SK-N-SH (cell line): ENCODE measurements at regions not wholly inside any gene's neighbourhood (a gene's known extent, or its start where the extent isn't known, plus 50 kb on each side); places are given as distances from the start of the nearest gene placed in this dataset.

Source experiments
- CTCF ChIA-PET: fragments of 300-600, 350-600 bp; formaldehyde crosslinking; extraction: SDS; loops from one replicate; lab custom pipeline; 2021; lab: Yijun Ruan, JAX
- POLR2A ChIA-PET: fragments of 350-600 bp; sonication (Branson Sonifier 250); formaldehyde crosslinking; extraction: SDS; loops from one replicate; lab custom pipeline; 2020; ENCODE audit warnings: antibody characterized with exemption, inconsistent platforms; lab: Yijun Ruan, JAX
- DNase-seq: peaks from one replicate; pipeline ENCODE4 v3.0.0; 2012
- H2AFZ ChIP-seq: fragments of 200-600 bp; sonication (generic); 2 replicates; pipeline ENCODE4 v1.8.1; 2016; ENCODE audit warnings: antibody characterized with exemption, mild to moderate bottlenecking, low read depth
- H3F3A ChIP-seq: fragments of 200-600 bp; sonication (generic); replicated peaks from 2 replicates; pipeline ENCODE3; 2016; ENCODE audit warnings: antibody characterized with exemption, mild to moderate bottlenecking; ENCODE audit not compliant: insufficient read depth
- H3K27ac ChIP-seq, 2 experiments: fragments of 200-500 bp in 1 of 2; fragments of 200-600 bp in 1 of 2; sonication (Bioruptor generic) in 1 of 2; sonication (generic), shearing (Covaris generic) in 1 of 2; 2 replicates each; pipeline versions ENCODE4 v1.5.1 to v1.6.1; 2014 to 2016; ENCODE audit warnings: low read depth in 2 of 2, inconsistent platforms in 1 of 2, low read length in 1 of 2, mild to moderate bottlenecking in 1 of 2, mixed read lengths in 1 of 2
- H3K27me3 ChIP-seq: fragments of 200-600 bp; sonication (generic), shearing (Covaris generic); 2 replicates; pipeline ENCODE4 v1.6.1; 2016; ENCODE audit warnings: mixed run types; ENCODE audit not compliant: insufficient read depth
- H3K36me3 ChIP-seq, 2 experiments: fragments of 200-500 bp in 1 of 2; fragments of 200-600 bp in 1 of 2; sonication (Bioruptor generic) in 1 of 2; sonication (generic) in 1 of 2; replicated peaks in 1 of 2; 2 replicates each; pipeline versions ENCODE3 to v1.5.1; 2014 to 2016; ENCODE audit warnings: low read length in 1 of 2, mild to moderate bottlenecking in 1 of 2; ENCODE audit not compliant: insufficient read depth in 2 of 2, control insufficient read depth in 1 of 2
- H3K4me1 ChIP-seq, 2 experiments: fragments of 200-500 bp in 1 of 2; fragments of 200-600 bp in 1 of 2; sonication (Bioruptor generic) in 1 of 2; sonication (generic), shearing (Covaris generic) in 1 of 2; 2 replicates each; pipeline versions ENCODE4 v1.5.1 to v1.6.1; 2014 to 2016; ENCODE audit warnings: low read depth in 1 of 2, low read length in 1 of 2, mixed run types in 1 of 2; ENCODE audit not compliant: insufficient read depth in 2 of 2, control insufficient read depth in 1 of 2
- H3K4me2 ChIP-seq: fragments of 200-600 bp; sonication (generic), shearing (Covaris generic); 2 replicates; pipeline ENCODE4 v1.6.1; 2017; ENCODE audit warnings: mixed run types
- H3K4me3 ChIP-seq, 2 experiments: fragments of 200-500 bp in 1 of 2; fragments of 200-600 bp in 1 of 2; sonication (Bioruptor generic) in 1 of 2; sonication (generic), shearing (Covaris generic) in 1 of 2; 2 replicates each; pipeline versions ENCODE4 v1.5.1 to v1.8.1; 2014 to 2016; ENCODE audit warnings: low read depth in 2 of 2, inconsistent platforms in 1 of 2, low read length in 1 of 2, mild to moderate bottlenecking in 1 of 2, mixed read lengths in 1 of 2, moderate library complexity in 1 of 2
- H3K79me2 ChIP-seq: fragments of 200-600 bp; sonication (generic); 2 replicates; pipeline ENCODE4 v1.8.1; 2017; ENCODE audit warnings: mild to moderate bottlenecking; ENCODE audit not compliant: insufficient read depth
- H3K9ac ChIP-seq: fragments of 200-600 bp; sonication (generic); 2 replicates; pipeline ENCODE4 v1.6.1; 2017; ENCODE audit warnings: mixed run types
- H3K9me2 ChIP-seq: fragments of 200-600 bp; sonication (generic); 2 replicates; pipeline ENCODE4 v1.6.1; 2017; ENCODE audit warnings: mixed run types
- H3K9me3 ChIP-seq: fragments of 200-600 bp; sonication (generic); 2 replicates; pipeline ENCODE4 v1.6.1; 2017; ENCODE audit warnings: mixed run types, mild to moderate bottlenecking, moderate library complexity
- H4K20me1 ChIP-seq: fragments of 200-600 bp; sonication (generic); 2 replicates; pipeline ENCODE4 v1.6.1; 2017; ENCODE audit warnings: mild to moderate bottlenecking, mixed run types; ENCODE audit not compliant: insufficient read depth
- CHD2 ChIP-seq: fragments of 150-350 bp; IDR thresholded peaks from 2 replicates; pipeline ENCODE4 v1.6.1; 2018; ENCODE audit warnings: low read length; ENCODE audit not compliant: partially characterized antibody
- EZH2phosphoT487 ChIP-seq: fragments of 200-600 bp; sonication (generic); IDR thresholded peaks from 2 replicates; pipeline ENCODE4 v1.6.1; 2017; ENCODE audit warnings: low read depth, mixed run types, mild to moderate bottlenecking, antibody characterized with exemption, moderate library complexity, borderline replicate concordance
- FOSL2 ChIP-seq: IDR thresholded peaks from 2 replicates; pipeline ENCODE4 v1.4.0; 2012; ENCODE audit warnings: low read depth, mild to moderate bottlenecking, moderate library complexity, borderline replicate concordance
- FOXJ3 ChIP-seq: sonication (generic); formaldehyde crosslinking; IDR thresholded peaks from 2 replicates; pipeline ENCODE4 v1.5.1; 2020; ENCODE audit warnings: mild to moderate bottlenecking, missing genetic modification reagents
- GATA2 ChIP-seq: sonication (generic); formaldehyde crosslinking; IDR thresholded peaks from 2 replicates; pipeline ENCODE4 v1.5.0; 2020; ENCODE audit warnings: mild to moderate bottlenecking, missing genetic modification reagents
- MEF2A ChIP-seq: IDR thresholded peaks from 2 replicates; pipeline ENCODE4 v1.4.0; 2012; ENCODE audit warnings: low read depth, borderline replicate concordance
- NFIC ChIP-seq: IDR thresholded peaks from 2 replicates; pipeline ENCODE4 v1.4.0; 2012; ENCODE audit warnings: borderline replicate concordance
- NRF1 ChIP-seq: IDR thresholded peaks from 2 replicates; pipeline ENCODE4 v1.6.1; 2012; ENCODE audit warnings: low read depth, mild to moderate bottlenecking, low read length
- POLR2AphosphoS5 ChIP-seq: IDR thresholded peaks from 2 replicates; pipeline ENCODE4 v1.6.1; 2012; ENCODE audit warnings: low read depth, low read length
- RAD21 ChIP-seq: IDR thresholded peaks from 2 replicates; pipeline ENCODE4 v1.6.1; 2012; ENCODE audit warnings: mild to moderate bottlenecking, low read length
- RCOR1 ChIP-seq: fragments of 150-350 bp; IDR thresholded peaks from 2 replicates; pipeline ENCODE4 v1.6.1; 2017; ENCODE audit warnings: antibody characterized with exemption, low read length
- RFX5 ChIP-seq: IDR thresholded peaks from 2 replicates; pipeline ENCODE4 v1.6.1; 2012; ENCODE audit warnings: mild to moderate bottlenecking, improper control_type of control experiment, low read length
- SIN3A ChIP-seq: IDR thresholded peaks from 2 replicates; pipeline ENCODE4 v1.6.1; 2012; ENCODE audit warnings: low read depth, mild to moderate bottlenecking, low read length, moderate library complexity, borderline replicate concordance
- SMC3 ChIP-seq: IDR thresholded peaks from 2 replicates; pipeline ENCODE4 v1.6.1; 2012; ENCODE audit warnings: low read depth, low read length, improper control_type of control experiment
- TAF1 ChIP-seq: IDR thresholded peaks from 2 replicates; pipeline ENCODE4 v1.6.1; 2012; ENCODE audit warnings: low read depth, mild to moderate bottlenecking, low read length, moderate library complexity, borderline replicate concordance
- YY1 ChIP-seq: IDR thresholded peaks from 2 replicates; pipeline ENCODE4 v1.4.0; 2012; ENCODE audit warnings: low read depth, mild to moderate bottlenecking
- WGBS: methylation state at CpG from one replicate; pipeline ENCODE4 v1.1.6; 2017; ENCODE audit warnings: low lambda C conversion rate; 5-methylcytosine and 5-hydroxymethylcytosine counted together
- TF ChIP-seq, protein P1 (sequence below): IDR thresholded peaks from 2 replicates; pipeline ENCODE4; 2012
- TF ChIP-seq, protein P2 (sequence below): IDR thresholded peaks from 2 replicates; pipeline ENCODE4 v1.4.0; 2012; ENCODE audit warnings: low read depth, borderline replicate concordance
- TF ChIP-seq, protein P3 (sequence below): fragments of 200-600 bp; sonication (generic); IDR thresholded peaks from 2 replicates; pipeline ENCODE4 v1.6.1; 2017; ENCODE audit warnings: antibody characterized with exemption, mild to moderate bottlenecking, moderate library complexity

DNA sequence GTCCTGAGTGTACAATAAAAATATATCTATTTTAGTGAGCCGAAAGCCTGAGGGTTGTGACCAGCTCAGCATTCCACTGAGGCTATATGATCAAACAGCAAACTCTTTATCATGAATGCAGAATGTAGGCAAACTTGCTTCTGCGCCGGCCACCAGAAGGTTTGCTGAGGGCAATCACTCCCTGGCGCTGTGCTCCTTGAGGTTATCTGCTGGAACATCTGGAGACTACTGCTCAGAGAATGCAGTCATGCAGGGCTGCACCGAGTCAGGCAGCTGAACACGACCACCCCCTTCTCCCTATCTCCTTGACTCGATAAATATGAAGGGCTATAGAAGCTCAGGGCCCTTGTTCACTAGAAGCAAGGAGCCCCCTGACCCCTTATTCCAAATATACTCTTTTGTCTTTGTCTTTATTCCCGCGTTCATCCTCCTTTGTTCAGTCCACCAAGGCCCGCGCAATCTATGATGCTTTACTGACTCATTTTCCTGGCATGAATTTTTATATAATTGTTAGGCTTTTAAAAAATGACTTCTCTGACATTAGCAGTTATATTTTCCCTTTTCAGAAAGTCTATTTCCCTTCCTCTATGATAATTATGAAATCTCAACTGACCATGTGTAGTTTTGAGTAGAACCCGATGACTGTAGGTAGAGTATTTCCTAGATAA, 1089.3 kb downstream of the SLC16A7 start:
- no peak overlapping the region for H3K27ac ChIP-seq
- ChIA-PET CTCF (no interaction called here), POLR2A (no interaction called here)
- DNase-seq = no peak
- H3K9ac ChIP-seq = no peak overlapping the region
- no peak overlapping the region for H3K4me2 ChIP-seq
- no peak overlapping the region for H3K4me3 ChIP-seq
- no peaks in the 10 kb centered on the region for H3K9me2 ChIP-seq
- no peak overlapping the region for H2AFZ ChIP-seq
- no peaks in the 10 kb centered on the region for H3K27me3 ChIP-seq
- H3K4me1 ChIP-seq = no peaks in the 10 kb centered on the region
- H3F3A ChIP-seq = no peaks in the 10 kb centered on the region
- no peaks in the 10 kb centered on the region for H3K79me2 ChIP-seq
- H3K36me3 ChIP-seq = no peaks in the 10 kb centered on the region
- no peaks in the 10 kb centered on the region for H4K20me1 ChIP-seq
- TF ChIP-seq YY1 (no peak), CHD2 (no peak), NFIC (no peak), EZH2phosphoT487 (no peak), POLR2AphosphoS5 (no peak), NRF1 (no peak), SMC3 (no peak), SIN3A (no peak), RCOR1 (no peak), FOXJ3 (no peak), RFX5 (no peak), RAD21 (no peak), TAF1 (no peak)
- TF ChIP-seq, protein P1, sequence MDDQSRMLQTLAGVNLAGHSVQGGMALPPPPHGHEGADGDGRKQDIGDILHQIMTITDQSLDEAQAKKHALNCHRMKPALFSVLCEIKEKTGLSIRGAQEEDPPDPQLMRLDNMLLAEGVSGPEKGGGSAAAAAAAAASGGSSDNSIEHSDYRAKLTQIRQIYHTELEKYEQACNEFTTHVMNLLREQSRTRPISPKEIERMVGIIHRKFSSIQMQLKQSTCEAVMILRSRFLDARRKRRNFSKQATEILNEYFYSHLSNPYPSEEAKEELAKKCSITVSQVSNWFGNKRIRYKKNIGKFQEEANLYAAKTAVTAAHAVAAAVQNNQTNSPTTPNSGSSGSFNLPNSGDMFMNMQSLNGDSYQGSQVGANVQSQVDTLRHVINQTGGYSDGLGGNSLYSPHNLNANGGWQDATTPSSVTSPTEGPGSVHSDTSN = no peak
- TF ChIP-seq, protein P2, sequence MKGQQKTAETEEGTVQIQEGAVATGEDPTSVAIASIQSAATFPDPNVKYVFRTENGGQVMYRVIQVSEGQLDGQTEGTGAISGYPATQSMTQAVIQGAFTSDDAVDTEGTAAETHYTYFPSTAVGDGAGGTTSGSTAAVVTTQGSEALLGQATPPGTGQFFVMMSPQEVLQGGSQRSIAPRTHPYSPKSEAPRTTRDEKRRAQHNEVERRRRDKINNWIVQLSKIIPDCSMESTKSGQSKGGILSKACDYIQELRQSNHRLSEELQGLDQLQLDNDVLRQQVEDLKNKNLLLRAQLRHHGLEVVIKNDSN = no peak
- H3K9me3 ChIP-seq = no peaks in the 10 kb centered on the region
- WGBS = 21% methylated on average over 11 of the region's 12 CpGs

DNA sequence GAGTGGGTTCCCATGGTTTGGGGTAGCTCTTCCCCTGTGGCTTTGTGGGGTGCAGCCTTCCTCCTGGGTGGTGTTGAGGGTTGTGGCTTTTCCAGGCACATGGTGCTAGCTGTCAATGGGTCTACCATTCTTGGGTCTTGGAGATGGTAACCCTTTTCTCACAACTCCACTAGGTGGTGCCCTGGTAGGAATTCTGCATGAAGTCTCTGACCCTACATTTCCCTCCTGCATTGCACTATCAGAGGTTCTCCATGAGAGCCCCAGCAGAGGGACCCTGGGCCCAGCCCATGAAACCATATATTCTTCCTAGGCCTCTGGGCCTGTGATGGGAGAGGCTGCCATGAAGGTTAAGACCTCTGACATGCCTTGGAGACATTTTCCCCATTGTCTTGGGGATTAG, 1093.3 kb downstream of the SLC16A7 start:
- H3K4me2 ChIP-seq = no peak overlapping the region
- H3K4me3 ChIP-seq = no peak overlapping the region
- H3K9ac ChIP-seq = no peak overlapping the region
- no peak for DNase-seq
- no peaks in the 10 kb centered on the region for H3K9me3 ChIP-seq
- no peak overlapping the region for H2AFZ ChIP-seq
- no peaks in the 10 kb centered on the region for H3K79me2 ChIP-seq
- TF ChIP-seq, protein P1 = no peak
- TF ChIP-seq CHD2 = no peak
- no peak for TF ChIP-seq EZH2phosphoT487
- TF ChIP-seq, protein P3, sequence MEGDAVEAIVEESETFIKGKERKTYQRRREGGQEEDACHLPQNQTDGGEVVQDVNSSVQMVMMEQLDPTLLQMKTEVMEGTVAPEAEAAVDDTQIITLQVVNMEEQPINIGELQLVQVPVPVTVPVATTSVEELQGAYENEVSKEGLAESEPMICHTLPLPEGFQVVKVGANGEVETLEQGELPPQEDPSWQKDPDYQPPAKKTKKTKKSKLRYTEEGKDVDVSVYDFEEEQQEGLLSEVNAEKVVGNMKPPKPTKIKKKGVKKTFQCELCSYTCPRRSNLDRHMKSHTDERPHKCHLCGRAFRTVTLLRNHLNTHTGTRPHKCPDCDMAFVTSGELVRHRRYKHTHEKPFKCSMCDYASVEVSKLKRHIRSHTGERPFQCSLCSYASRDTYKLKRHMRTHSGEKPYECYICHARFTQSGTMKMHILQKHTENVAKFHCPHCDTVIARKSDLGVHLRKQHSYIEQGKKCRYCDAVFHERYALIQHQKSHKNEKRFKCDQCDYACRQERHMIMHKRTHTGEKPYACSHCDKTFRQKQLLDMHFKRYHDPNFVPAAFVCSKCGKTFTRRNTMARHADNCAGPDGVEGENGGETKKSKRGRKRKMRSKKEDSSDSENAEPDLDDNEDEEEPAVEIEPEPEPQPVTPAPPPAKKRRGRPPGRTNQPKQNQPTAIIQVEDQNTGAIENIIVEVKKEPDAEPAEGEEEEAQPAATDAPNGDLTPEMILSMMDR = no peak
- TF ChIP-seq FOSL2 = no peak
- no peak for TF ChIP-seq MEF2A
- TF ChIP-seq POLR2AphosphoS5 = no peak
- TF ChIP-seq GATA2 (CRISPR knock-in tag) = no peak
- no peaks in the 10 kb centered on the region for H3K4me1 ChIP-seq
- H4K20me1 ChIP-seq = no peaks in the 10 kb centered on the region
- H3K27me3 ChIP-seq = no peaks in the 10 kb centered on the region
- POLR2A ChIA-PET = no interaction called here
- no peaks in the 10 kb centered on the region for H3K36me3 ChIP-seq
- no peaks in the 10 kb centered on the region for H3K9me2 ChIP-seq
- CTCF ChIA-PET = no interaction called here
- no peaks in the 10 kb centered on the region for H3F3A ChIP-seq
- H3K27ac ChIP-seq = no peak overlapping the region
